Lower leg skin (tissue), 4 donors: ENCODE measurements at regions not wholly inside any gene's neighbourhood (a gene's known extent, or its start where the extent isn't known, plus 50 kb on each side); places are given as distances from the start of the nearest gene placed in this dataset.
"Not testable (repeated sequence)": the region's sequence is repeated elsewhere in the genome, so short reads cannot be mapped to it uniquely, and the experiment has no call there.

Source experiments
- DNase-seq, 2 donors: peaks; one replicate each; pipeline ENCODE4 v3.0.0-alpha.2; 2019; ENCODE audit warnings: low spot score in 2 of 2
- H3K4me3 ChIP-seq: fragments of 200-600 bp; sonication (generic); 2 replicates; pipeline ENCODE4 v1.5.1; 2017; ENCODE audit warnings: mild to moderate bottlenecking, low read depth; ENCODE audit not compliant: poor library complexity, severe bottlenecking
- POLR2A ChIP-seq, 2 donors: fragments of 450-650 bp; IDR thresholded peaks; one replicate each; pipeline ENCODE4 v1.6.1; 2016 to 2017; ENCODE audit warnings: antibody characterized with exemption in 2 of 2, mild to moderate bottlenecking in 1 of 2, moderate library complexity in 1 of 2
- WGBS, 2 donors: methylation state at CpG; one replicate each; pipeline ENCODE4 v1.1.5; 2018; 5-methylcytosine and 5-hydroxymethylcytosine counted together
- intact Hi-C: fragments of 100-400 bp; cut with DNase I; formaldehyde crosslinking; loops from one replicate; pipeline ENCODE4 v1.15.0; 2023; ENCODE audit warnings: low total_unique reads
- TF ChIP-seq, protein P1 (sequence below), 3 donors: fragments of 450-650 bp; IDR thresholded peaks; one replicate each; pipeline ENCODE4 v1.5.1; 2016; ENCODE audit warnings: antibody characterized with exemption in 3 of 3, mild to moderate bottlenecking in 3 of 3, moderate library complexity in 2 of 3

DNA sequence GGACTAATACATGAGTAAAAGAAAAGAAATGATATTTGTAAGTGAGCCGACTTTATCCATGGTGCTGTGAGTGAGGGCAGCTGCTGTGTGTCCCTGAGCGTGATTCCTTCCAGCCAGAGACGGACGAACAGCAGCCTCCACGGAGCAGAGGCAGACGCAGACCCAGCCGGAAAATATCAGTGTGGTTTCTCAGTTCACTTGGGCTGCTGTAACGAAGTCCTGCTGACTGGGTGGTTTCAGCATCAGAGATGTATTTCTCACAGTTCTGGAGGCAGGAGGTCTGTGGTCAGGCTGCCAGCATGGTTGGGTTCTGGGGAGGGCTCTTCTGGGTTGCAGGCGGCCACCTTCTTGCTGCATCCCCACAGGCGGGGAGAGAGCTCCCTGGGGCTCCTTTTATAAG lies 375.6 kb downstream of the GLRX3 start:
- intact Hi-C loops, result no loop called here
- DNase-seq, result no peak

DNA sequence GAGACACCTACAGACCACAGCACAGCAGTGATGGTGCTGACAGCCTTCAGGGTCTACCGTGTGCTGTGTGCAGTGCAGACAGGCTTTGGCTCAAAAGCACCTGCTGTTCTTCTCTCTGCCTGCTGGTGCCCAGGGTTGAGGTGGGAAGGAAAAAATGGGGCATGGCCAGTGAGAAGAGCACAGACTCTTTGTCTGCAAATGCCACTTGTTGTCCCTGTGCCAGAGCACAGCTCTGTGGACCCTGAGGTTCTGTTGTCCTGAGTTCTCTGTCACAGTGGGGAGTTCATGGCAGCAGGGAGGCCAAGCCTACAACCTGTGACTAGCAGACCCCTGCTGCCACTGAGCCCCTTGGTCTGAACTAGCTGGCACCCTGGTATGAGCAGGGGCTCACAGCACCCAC lies 376.7 kb downstream of the GLRX3 start:
- 60 to 77% methylated on average over 1 of the region's 1 CpG for WGBS, 2 donors
- H3K4me3 ChIP-seq, result no peak overlapping the region
- TF ChIP-seq, protein P1, sequence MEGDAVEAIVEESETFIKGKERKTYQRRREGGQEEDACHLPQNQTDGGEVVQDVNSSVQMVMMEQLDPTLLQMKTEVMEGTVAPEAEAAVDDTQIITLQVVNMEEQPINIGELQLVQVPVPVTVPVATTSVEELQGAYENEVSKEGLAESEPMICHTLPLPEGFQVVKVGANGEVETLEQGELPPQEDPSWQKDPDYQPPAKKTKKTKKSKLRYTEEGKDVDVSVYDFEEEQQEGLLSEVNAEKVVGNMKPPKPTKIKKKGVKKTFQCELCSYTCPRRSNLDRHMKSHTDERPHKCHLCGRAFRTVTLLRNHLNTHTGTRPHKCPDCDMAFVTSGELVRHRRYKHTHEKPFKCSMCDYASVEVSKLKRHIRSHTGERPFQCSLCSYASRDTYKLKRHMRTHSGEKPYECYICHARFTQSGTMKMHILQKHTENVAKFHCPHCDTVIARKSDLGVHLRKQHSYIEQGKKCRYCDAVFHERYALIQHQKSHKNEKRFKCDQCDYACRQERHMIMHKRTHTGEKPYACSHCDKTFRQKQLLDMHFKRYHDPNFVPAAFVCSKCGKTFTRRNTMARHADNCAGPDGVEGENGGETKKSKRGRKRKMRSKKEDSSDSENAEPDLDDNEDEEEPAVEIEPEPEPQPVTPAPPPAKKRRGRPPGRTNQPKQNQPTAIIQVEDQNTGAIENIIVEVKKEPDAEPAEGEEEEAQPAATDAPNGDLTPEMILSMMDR (IDR thresholded peaks at IDR 0.05), result no peak
- no peak for TF ChIP-seq POLR2A (IDR thresholded peaks at IDR 0.05)
- intact Hi-C loops, result no loop called here
- no peak for DNase-seq

More for the DNA sequence above, 375.6 kb downstream of the GLRX3 start:
- H3K4me3 ChIP-seq, result no peak overlapping the region
- no peak for TF ChIP-seq POLR2A (IDR thresholded peaks at IDR 0.05)
- TF ChIP-seq, protein P1 (IDR thresholded peaks at IDR 0.05), result no peak
- 58 to 65% methylated on average over 10 of the region's 10 CpGs for WGBS, 2 donors

DNA sequence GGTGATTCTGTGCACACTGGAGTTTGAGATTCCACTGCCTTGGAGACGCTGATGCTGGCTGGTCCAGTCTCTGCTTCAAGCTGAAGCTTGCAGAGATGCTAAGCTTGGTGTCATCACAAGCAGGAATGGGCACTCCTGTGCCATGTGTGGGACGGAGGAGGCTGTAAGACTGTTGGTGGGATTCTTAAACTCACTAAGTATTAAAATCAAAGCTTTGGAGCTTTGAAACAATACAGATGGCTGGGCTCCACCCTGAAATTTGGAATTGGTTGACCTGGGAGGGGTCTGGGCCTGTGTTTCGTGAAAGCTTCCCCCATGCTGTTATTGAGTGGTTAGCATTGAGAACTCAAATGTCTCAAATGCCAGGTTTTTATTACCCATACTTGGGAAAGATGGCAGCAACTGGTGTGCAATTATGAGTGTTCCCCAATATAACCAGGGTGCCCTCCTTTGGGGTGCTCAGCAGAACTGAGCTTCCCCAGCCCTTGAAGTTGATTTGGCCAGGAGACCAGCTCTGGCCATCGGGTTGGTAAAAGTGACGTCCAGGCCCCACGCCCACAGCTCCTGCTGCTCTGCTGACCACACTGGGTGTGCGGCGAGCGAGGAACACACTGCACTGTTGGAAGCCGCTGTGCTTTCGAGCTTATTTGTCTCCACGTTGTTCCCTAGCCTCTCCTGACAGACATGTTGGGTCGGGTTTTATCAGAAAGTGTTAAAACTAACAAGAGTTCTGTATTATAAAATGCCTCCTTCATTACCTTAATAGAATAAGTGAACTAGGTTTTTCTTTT lies 377.7 kb downstream of the GLRX3 start:
- intact Hi-C loops, result no loop called here
- TF ChIP-seq, protein P1 (IDR thresholded peaks at IDR 0.05), result no peak
- TF ChIP-seq POLR2A (IDR thresholded peaks at IDR 0.05), result no peak
- WGBS, 2 donors, result 79 to 84% methylated on average over 13 of the region's 13 CpGs
- no peak for DNase-seq
- no peak overlapping the region for H3K4me3 ChIP-seq

DNA sequence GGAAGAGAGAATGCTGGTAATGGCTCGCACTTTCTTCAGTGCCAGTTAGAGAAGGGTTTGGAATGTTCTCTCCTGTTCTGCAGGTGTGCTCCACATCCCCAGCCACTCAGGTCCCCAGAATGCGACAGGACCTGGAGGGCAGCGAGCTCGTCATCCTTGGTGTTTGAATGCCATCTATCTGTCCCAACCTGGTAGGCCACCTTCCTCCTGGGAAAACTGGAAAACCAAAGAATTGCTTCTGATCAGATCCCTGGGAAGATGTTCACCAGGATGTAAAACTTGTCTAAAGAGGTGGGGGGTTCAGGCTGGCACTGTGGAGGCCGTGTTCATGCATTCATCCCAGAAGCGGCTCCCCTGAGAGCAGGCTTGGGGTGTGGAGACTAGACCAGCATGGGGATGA lies 379.5 kb downstream of the GLRX3 start:
- no peak for TF ChIP-seq POLR2A (IDR thresholded peaks at IDR 0.05)
- TF ChIP-seq, protein P1 (IDR thresholded peaks at IDR 0.05), result no peak
- 77 to 85% methylated on average over 6 of the region's 6 CpGs for WGBS, 2 donors
- H3K4me3 ChIP-seq, result no peak overlapping the region
- intact Hi-C loops, result no loop called here
- no peak for DNase-seq

DNA sequence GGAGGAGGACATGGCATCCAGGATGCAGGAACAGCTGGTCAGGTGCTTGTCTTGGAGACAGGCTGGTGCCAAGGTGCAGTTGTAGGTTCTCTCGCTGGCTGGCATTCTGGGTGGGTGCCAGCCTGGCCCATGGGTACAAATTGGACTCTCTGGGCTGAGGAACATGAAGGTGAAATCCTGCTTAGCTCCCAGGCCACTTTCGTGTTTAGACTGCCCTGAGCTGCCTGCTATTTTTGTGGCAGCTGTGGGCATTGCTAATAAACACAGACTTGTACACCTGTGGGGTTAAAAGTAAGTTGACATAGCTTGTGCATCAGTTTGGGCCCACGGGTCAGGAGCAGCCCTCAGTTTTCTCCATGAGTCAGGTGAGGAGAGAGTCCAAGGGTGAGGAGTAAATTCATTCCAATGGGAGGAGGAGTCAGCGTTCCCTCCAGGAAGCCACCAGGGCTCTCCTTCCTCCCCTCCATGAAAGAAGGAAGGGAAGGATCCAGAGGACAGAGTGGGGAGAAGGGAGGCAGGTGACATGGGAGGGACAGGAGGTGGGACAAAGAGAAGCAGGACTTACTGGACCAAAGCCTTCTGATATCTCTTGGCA lies 380.0 kb downstream of the GLRX3 start:
- intact Hi-C loops, result no loop called here
- WGBS, 2 donors, result 75 to 83% methylated on average over 4 of the region's 4 CpGs
- no peak for DNase-seq
- no peak overlapping the region for H3K4me3 ChIP-seq
- TF ChIP-seq, protein P1 (IDR thresholded peaks at IDR 0.05), result no peak
- no peak for TF ChIP-seq POLR2A (IDR thresholded peaks at IDR 0.05)

DNA sequence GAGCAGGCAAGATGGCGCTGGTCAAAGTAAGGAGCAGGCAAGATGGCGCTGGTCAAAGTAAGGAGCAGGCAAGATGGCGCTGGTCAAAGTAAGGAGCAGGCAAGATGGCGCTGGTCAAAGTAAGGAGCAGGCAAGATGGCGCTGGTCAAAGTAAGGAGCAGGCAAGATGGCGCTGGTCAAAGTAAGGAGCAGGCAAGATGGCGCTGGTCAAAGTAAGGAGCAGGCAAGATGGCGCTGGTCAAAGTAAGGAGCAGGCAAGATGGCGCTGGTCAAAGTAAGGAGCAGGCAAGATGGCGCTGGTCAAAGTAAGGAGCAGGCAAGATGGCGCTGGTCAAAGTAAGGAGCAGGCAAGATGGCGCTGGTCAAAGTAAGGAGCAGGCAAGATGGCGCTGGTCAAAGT lies 382.7 kb downstream of the GLRX3 start:
- H3K4me3 ChIP-seq, DNase-seq, intact Hi-C loops: not testable (repeated sequence)
- WGBS, 2 donors, result 93 to 95% methylated on average over 6 to 7 of the region's 13 CpGs
